Activated CD8-positive, alpha-beta memory T cell treated with anti-CD3 and anti-CD28 coated beads for 1 hour (primary cell): ENCODE measurements at regions not wholly inside any gene's neighbourhood (a gene's known extent, or its start where the extent isn't known, plus 50 kb on each side); places are given as distances from the start of the nearest gene placed in this dataset.

Source experiments
- DNase-seq, 2 donors: peaks; one replicate each; pipeline ENCODE4 v3.0.0-alpha.2; 2020; ENCODE audit warnings: low read depth in 1 of 2; ENCODE audit errors: extremely low read depth in 1 of 2

- no peak for DNase-seq
These were observed 50.7 kb upstream of the SPATA12 start for GRCh38 chr3:57009802-57010201.

GRCh38 chr3:57009367-57009766 is 51.1 kb upstream of the SPATA12 start:
- no peak for DNase-seq

- DNase-seq, result no peak
These were observed 52.7 kb upstream of the SPATA12 start for GRCh38 chr3:57007521-57008460.

GRCh38 chr3:57006949-57007419 is 53.5 kb upstream of the SPATA12 start:
- no peak for DNase-seq

- DNase-seq, result no peak
These were observed 54.2 kb upstream of the SPATA12 start for GRCh38 chr3:57006179-57006657.

- no peak for DNase-seq
These were observed 56.2 kb upstream of the SPATA12 start for GRCh38 chr3:57004229-57004628.

GRCh38 chr3:57003676-57004075 is 56.8 kb upstream of the SPATA12 start:
- DNase-seq, result no peak

- DNase-seq, result no peak
These were observed 59.1 kb upstream of the SPATA12 start for GRCh38 chr3:57001356-57001755.

GRCh38 chr3:57000012-57000411 is 60.5 kb upstream of the SPATA12 start:
- DNase-seq, result no peak

GRCh38 chr3:56999547-56999946 is 60.9 kb upstream of the SPATA12 start:
- no peak for DNase-seq

- DNase-seq, result no peak
These were observed 62.4 kb upstream of the SPATA12 start for GRCh38 chr3:56998076-56998529.

GRCh38 chr3:56997675-56998074 is 62.8 kb upstream of the SPATA12 start:
- no peak for DNase-seq

GRCh38 chr3:56997041-56997440 is 63.4 kb upstream of the SPATA12 start:
- no peak for DNase-seq

GRCh38 chr3:56994391-56994790 is 66.1 kb upstream of the SPATA12 start:
- no peak for DNase-seq

GRCh38 chr3:56990641-56991015 is 69.8 kb upstream of the SPATA12 start:
- no peak for DNase-seq

GRCh38 chr3:56989977-56990640 is 70.4 kb upstream of the SPATA12 start:
- no peak for DNase-seq

- no peak for DNase-seq
These were observed 71.1 kb upstream of the SPATA12 start for GRCh38 chr3:56989169-56989976.

GRCh38 chr3:56988458-56989168 is 71.9 kb upstream of the SPATA12 start:
- peak; percentile 29 to 60 for DNase-seq

GRCh38 chr3:56987238-56987895 is 73.1 kb upstream of the SPATA12 start:
- DNase-seq, result no peak

GRCh38 chr3:56986347-56986746 is 74.1 kb upstream of the SPATA12 start:
- no peak for DNase-seq
